ENCODE measurements at regions not wholly inside any gene's neighbourhood (a gene's known extent, or its start where the extent isn't known, plus 50 kb on each side); places are given as distances from the start of the nearest gene placed in this dataset.

DNA sequence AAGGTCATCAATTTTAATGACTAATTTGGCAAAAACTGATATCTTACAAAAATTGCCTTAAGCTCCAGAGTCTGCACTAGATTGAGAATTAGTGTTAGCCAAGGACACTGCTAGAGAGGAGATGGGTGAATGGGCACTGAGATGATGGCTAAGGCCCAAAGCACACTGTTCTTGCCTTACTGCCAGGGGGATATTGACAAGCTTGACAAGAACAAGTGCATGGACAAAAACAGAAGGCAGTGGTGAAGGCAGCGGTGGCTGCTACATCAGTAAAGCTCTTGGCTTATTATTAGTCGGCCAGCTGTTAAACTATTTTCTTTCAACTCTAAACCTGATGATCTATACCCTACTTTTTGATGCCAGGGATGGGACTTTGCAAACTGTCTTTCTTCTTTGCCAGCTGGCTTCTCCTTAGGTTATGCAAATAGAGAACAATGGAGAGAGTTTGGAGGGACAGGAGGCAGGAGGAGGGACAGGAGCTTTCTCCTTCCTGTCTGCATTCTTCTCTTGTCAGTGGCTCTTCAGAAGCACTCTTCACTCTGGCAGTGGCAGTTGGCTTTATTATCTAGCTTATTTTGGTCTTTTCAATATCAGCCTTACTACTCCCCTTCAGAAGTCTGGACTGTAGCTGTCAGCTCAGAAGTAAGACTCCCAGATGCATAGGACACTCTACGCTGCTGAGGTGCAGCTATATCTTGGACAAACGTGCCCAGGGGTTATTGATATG, 853.5 kb upstream of the TMPRSS15 start:
- TF ChIP-seq, protein P1, sequence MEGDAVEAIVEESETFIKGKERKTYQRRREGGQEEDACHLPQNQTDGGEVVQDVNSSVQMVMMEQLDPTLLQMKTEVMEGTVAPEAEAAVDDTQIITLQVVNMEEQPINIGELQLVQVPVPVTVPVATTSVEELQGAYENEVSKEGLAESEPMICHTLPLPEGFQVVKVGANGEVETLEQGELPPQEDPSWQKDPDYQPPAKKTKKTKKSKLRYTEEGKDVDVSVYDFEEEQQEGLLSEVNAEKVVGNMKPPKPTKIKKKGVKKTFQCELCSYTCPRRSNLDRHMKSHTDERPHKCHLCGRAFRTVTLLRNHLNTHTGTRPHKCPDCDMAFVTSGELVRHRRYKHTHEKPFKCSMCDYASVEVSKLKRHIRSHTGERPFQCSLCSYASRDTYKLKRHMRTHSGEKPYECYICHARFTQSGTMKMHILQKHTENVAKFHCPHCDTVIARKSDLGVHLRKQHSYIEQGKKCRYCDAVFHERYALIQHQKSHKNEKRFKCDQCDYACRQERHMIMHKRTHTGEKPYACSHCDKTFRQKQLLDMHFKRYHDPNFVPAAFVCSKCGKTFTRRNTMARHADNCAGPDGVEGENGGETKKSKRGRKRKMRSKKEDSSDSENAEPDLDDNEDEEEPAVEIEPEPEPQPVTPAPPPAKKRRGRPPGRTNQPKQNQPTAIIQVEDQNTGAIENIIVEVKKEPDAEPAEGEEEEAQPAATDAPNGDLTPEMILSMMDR (conservative IDR thresholded peaks at IDR 0.05 in 1 of 2, IDR thresholded peaks at IDR 0.05 in 1 of 2; ENCODE audit: extremely low read depth in 1 of 2, insufficient read depth in 1 of 2, low read depth in 1 of 2, low read length in 2 of 2): no peak
- TF ChIP-seq EZH2 (IDR thresholded peaks at IDR 0.05; ENCODE audit: borderline replicate concordance, low read length): no peak

Measured in mammary epithelial cell (primary cell).